ENCODE measurements at regions not wholly inside any gene's neighbourhood (a gene's known extent, or its start where the extent isn't known, plus 50 kb on each side); places are given as distances from the start of the nearest gene placed in this dataset.

- ATAC-seq (peak; percentile 17), DNase-seq (ENCODE audit: low spot score) (no peak)
- Mint-ChIP-seq H3K27ac (peak overlapping the region; percentile 88), H3K4me3 (peak overlapping the region; percentile 57), H3K4me1 (peaks cover 52% of the 10 kb centered on the region), H3K36me3 (no peaks in the 10 kb centered on the region), H3K9me3 (no peaks in the 10 kb centered on the region), H3K27me3 (ENCODE audit: low read depth) (peaks cover 6% of the 10 kb centered on the region; the same call in 1 of the 2 replicates)
- TF ChIP-seq ZNF121 (CRISPR knock-in tag; IDR thresholded peaks at IDR 0.05) (no peak), ARID4B (CRISPR knock-in tag; IDR thresholded peaks at IDR 0.05; ENCODE audit: borderline replicate concordance) (no peak), ZNF416 (CRISPR knock-in tag; IDR thresholded peaks at IDR 0.05) (no peak), ZNF317 (CRISPR knock-in tag; IDR thresholded peaks at IDR 0.05; ENCODE audit: borderline replicate concordance, low read depth) (no peak), ETV6 (CRISPR knock-in tag; IDR thresholded peaks at IDR 0.05) (no peak), CREM (CRISPR knock-in tag; IDR thresholded peaks at IDR 0.05) (no peak), ZNF423 (CRISPR knock-in tag; IDR thresholded peaks at IDR 0.05) (no peak), FOXK1 (CRISPR knock-in tag; IDR thresholded peaks at IDR 0.05) (no peak), ATF6 (CRISPR knock-in tag; IDR thresholded peaks at IDR 0.05) (no peak), AR (CRISPR knock-in tag; IDR thresholded peaks at IDR 0.05) (no peak), NR2C2 (CRISPR knock-in tag; IDR thresholded peaks at IDR 0.05) (no peak), PREB (CRISPR knock-in tag; IDR thresholded peaks at IDR 0.05; ENCODE audit: borderline replicate concordance) (no peak), ATF2 (CRISPR knock-in tag; IDR thresholded peaks at IDR 0.05; ENCODE audit: borderline replicate concordance, low read depth) (no peak), ZNF219 (CRISPR knock-in tag; IDR thresholded peaks at IDR 0.05; ENCODE audit: borderline replicate concordance) (no peak)
- POLR2A ChIA-PET, result interaction anchor here (0.6 kb wide), 1 partner anchor 120 kb away, joined by 3 read pairs; no protein-coding TSS in a partner anchor
- CTCF ChIA-PET, result interaction anchor here (0.8 to 2.2 kb wide), 7 partner anchors 12 to 360 kb away, joined by 3 to 14 read pairs (median 10); no protein-coding TSS in a partner anchor
Observed at GRCh38 chr11:45411228-45411946, 125.2 kb upstream of the SYT13 start.
